H9 (cell line): ENCODE measurements at regions not wholly inside any gene's neighbourhood (a gene's known extent, or its start where the extent isn't known, plus 50 kb on each side); places are given as distances from the start of the nearest gene placed in this dataset.
"Not testable (repeated sequence)": the region's sequence is repeated elsewhere in the genome, so short reads cannot be mapped to it uniquely, and the experiment has no call there.

ENCODE experiments used
- DNase-seq: peaks from one replicate; pipeline ENCODE4 v3.0.0-alpha.2; 2017
- H2AFZ ChIP-seq: one replicate; pipeline ENCODE4 v1.6.1; 2013; ENCODE audit warnings: mild to moderate bottlenecking, low read length, control low read depth, moderate library complexity
- H2AK5ac ChIP-seq: 2 replicates; pipeline ENCODE4 v1.6.1; 2013; ENCODE audit warnings: low read length, control low read depth, mixed read lengths; ENCODE audit not compliant: insufficient read length
- H2BK120ac ChIP-seq: one replicate; pipeline ENCODE4 v1.6.1; 2013; ENCODE audit warnings: low read depth, mild to moderate bottlenecking, low read length, control low read depth, inconsistent platforms; ENCODE audit not compliant: poor library complexity, severe bottlenecking
- H2BK12ac ChIP-seq: 2 replicates; pipeline ENCODE4 v1.6.1; 2013; ENCODE audit warnings: low read length, control low read depth, mixed read lengths, low read depth; ENCODE audit not compliant: insufficient read length
- H2BK15ac ChIP-seq: 2 replicates; pipeline ENCODE4 v1.6.1; 2013; ENCODE audit warnings: low read depth, low read length, control low read depth
- H2BK20ac ChIP-seq: one replicate; pipeline ENCODE4 v1.6.1; 2013; ENCODE audit warnings: low read depth, mild to moderate bottlenecking, low read length, control low read depth, inconsistent platforms; ENCODE audit not compliant: poor library complexity, severe bottlenecking
- H2BK5ac ChIP-seq: 2 replicates; pipeline ENCODE4 v1.6.1; 2013; ENCODE audit warnings: low read length, control low read depth, mixed read lengths; ENCODE audit not compliant: insufficient read length
- H3K14ac ChIP-seq: 2 replicates; pipeline ENCODE4 v1.6.1; 2013; ENCODE audit warnings: low read length, control low read depth; ENCODE audit not compliant: insufficient read depth
- H3K18ac ChIP-seq: 2 replicates; pipeline ENCODE4 v1.6.1; 2013; ENCODE audit warnings: low read depth, mild to moderate bottlenecking, mixed read lengths, low read length, control low read depth; ENCODE audit not compliant: insufficient read length
- H3K23ac ChIP-seq: 2 replicates; pipeline ENCODE4 v1.6.1; 2013; ENCODE audit warnings: low read length, control low read depth, mixed read lengths, low read depth; ENCODE audit not compliant: insufficient read length
- H3K23me2 ChIP-seq: 2 replicates; pipeline ENCODE4 v1.6.1; 2013; ENCODE audit warnings: low read depth, mild to moderate bottlenecking, mixed read lengths, low read length, control low read depth; ENCODE audit not compliant: insufficient read length, poor library complexity, severe bottlenecking
- H3K27ac ChIP-seq: 2 replicates; pipeline ENCODE4 v1.5.1; 2013; ENCODE audit warnings: low read length, control low read depth, mixed read lengths, low read depth; ENCODE audit not compliant: insufficient read length
- H3K27me3 ChIP-seq: 2 replicates; pipeline ENCODE4 v1.6.1; 2013; ENCODE audit warnings: low read length, control low read depth, inconsistent platforms; ENCODE audit not compliant: insufficient read depth
- H3K4ac ChIP-seq: 2 replicates; pipeline ENCODE4 v1.6.1; 2013; ENCODE audit warnings: low read depth, mild to moderate bottlenecking, control low read depth, inconsistent platforms, low read length, moderate library complexity
- H3K4me1 ChIP-seq: 2 replicates; pipeline ENCODE4 v1.6.1; 2013; ENCODE audit warnings: low read length, control low read depth, inconsistent platforms; ENCODE audit not compliant: insufficient read depth
- H3K4me2 ChIP-seq: 2 replicates; pipeline ENCODE4 v1.6.1; 2013; ENCODE audit warnings: low read length, control low read depth, mixed read lengths; ENCODE audit not compliant: insufficient read length, insufficient read depth
- H3K56ac ChIP-seq: 2 replicates; pipeline ENCODE4 v1.6.1; 2013; ENCODE audit warnings: low read depth, mild to moderate bottlenecking, mixed read lengths, low read length, control low read depth; ENCODE audit not compliant: insufficient read length
- H3K79me1 ChIP-seq: 2 replicates; pipeline ENCODE4 v1.6.1; 2013; ENCODE audit warnings: low read depth, mild to moderate bottlenecking, moderate library complexity, low read length, control low read depth, inconsistent platforms; ENCODE audit not compliant: insufficient read depth, poor library complexity, severe bottlenecking
- H3K79me2 ChIP-seq: 2 replicates; pipeline ENCODE4 v1.6.1; 2013; ENCODE audit warnings: low read length, control low read depth, inconsistent platforms; ENCODE audit not compliant: insufficient read depth
- H3K9ac ChIP-seq: 2 replicates; pipeline ENCODE4 v1.6.1; 2013; ENCODE audit warnings: low read length, control low read depth, mixed read lengths; ENCODE audit not compliant: insufficient read length; ENCODE audit errors: extremely low read depth
- H3K9me3 ChIP-seq: one replicate; pipeline ENCODE4 v1.6.1; 2013; ENCODE audit warnings: low read depth, low read length, inconsistent platforms; ENCODE audit not compliant: control insufficient read depth
- H3T11ph ChIP-seq: one replicate; pipeline ENCODE4 v1.6.1; 2013; ENCODE audit warnings: mild to moderate bottlenecking, low read length, control low read depth, inconsistent platforms
- H4K20me1 ChIP-seq: one replicate; pipeline ENCODE4 v1.6.1; 2013; ENCODE audit not compliant: control insufficient read depth, insufficient read length, insufficient read depth
- H4K5ac ChIP-seq: 2 replicates; pipeline ENCODE4 v1.6.1; 2013; ENCODE audit warnings: low read depth, mild to moderate bottlenecking, mixed read lengths, low read length, control low read depth; ENCODE audit not compliant: insufficient read length
- H4K8ac ChIP-seq: replicated peaks from 2 replicates; pipeline ENCODE4 v1.6.1; 2013; ENCODE audit warnings: low read length, control low read depth, mixed read lengths, low read depth; ENCODE audit not compliant: insufficient read length
- H4K91ac ChIP-seq: 2 replicates; pipeline ENCODE4 v1.6.1; 2013; ENCODE audit warnings: low read depth, mild to moderate bottlenecking, moderate library complexity, mixed read lengths, low read length, control low read depth; ENCODE audit not compliant: insufficient read length
- H3K27ac Mint-ChIP-seq, 3 experiments: 2 replicates in 2 of 3; 3 replicates in 1 of 3; pipeline ENCODE4 v1.8.0; 2020 to 2021; ENCODE audit warnings: mixed read lengths in 3 of 3, mild to moderate bottlenecking in 1 of 3, moderate library complexity in 1 of 3
- H3K27me3 Mint-ChIP-seq: 2 replicates; pipeline ENCODE4 v1.8.0; 2021; ENCODE audit warnings: low read depth, mild to moderate bottlenecking, moderate library complexity, mixed read lengths
- H3K36me3 Mint-ChIP-seq, 3 experiments: 2 replicates in 2 of 3; 3 replicates in 1 of 3; pipeline ENCODE4 v1.8.0; 2020 to 2021; ENCODE audit warnings: low read depth in 3 of 3, mixed read lengths in 3 of 3; ENCODE audit not compliant: insufficient read depth in 1 of 3
- H3K4me1 Mint-ChIP-seq, 2 experiments: 2 replicates each; pipeline ENCODE4 v1.8.0; 2020; ENCODE audit warnings: mixed read lengths in 2 of 2
- H3K4me3 Mint-ChIP-seq, 2 experiments: 2 replicates in 1 of 2; 3 replicates in 1 of 2; pipeline ENCODE4 v1.8.0; 2020 to 2021; ENCODE audit warnings: mild to moderate bottlenecking in 2 of 2, mixed read lengths in 2 of 2, moderate library complexity in 1 of 2
- H3K9me3 Mint-ChIP-seq, 2 experiments: 2 replicates in 1 of 2; 3 replicates in 1 of 2; pipeline ENCODE4 v1.8.0; 2020; ENCODE audit warnings: mild to moderate bottlenecking in 2 of 2, mixed read lengths in 2 of 2, moderate library complexity in 1 of 2
- CTCF ChIP-seq: fragments of 200-600 bp; sonication (generic); conservative IDR thresholded peaks from 3 replicates; pipeline ENCODE4 v1.8.0; 2021; ENCODE audit warnings: antibody characterized with exemption, mild to moderate bottlenecking
- WGBS: extraction: QIAGEN DNeasy Blood & Tissue Kit; methylation state at CpG from one replicate; pipeline ENCODE4 v1.1.7; 2013; ENCODE audit warnings: missing lambda C conversion rate, low lambda C conversion rate, mixed read lengths; ENCODE audit not compliant: insufficient read length; ENCODE audit errors: extremely low coverage; 5-methylcytosine and 5-hydroxymethylcytosine counted together

- no peak for TF ChIP-seq CTCF
- WGBS: no CpG with 5 or more reads among the region's 1 CpG
- Mint-ChIP-seq H3K9me3 (no peaks in the 10 kb centered on the region), H3K4me1 (peaks cover 0 to 6% of the 10 kb centered on the region in 2 experiments; a peak in 2 of 4 replicates), H3K27ac (no peak overlapping the region), H3K4me3 (no peak overlapping the region), H3K36me3 (no peaks in the 10 kb centered on the region), H3K27me3 (no peaks in the 10 kb centered on the region)
- H2BK20ac ChIP-seq: no peak overlapping the region
- no peaks in the 10 kb centered on the region for H3K4me1 ChIP-seq
- H3K4ac ChIP-seq: no peak overlapping the region
- H3K18ac ChIP-seq: no peak overlapping the region
- no peak overlapping the region for H4K91ac ChIP-seq
- H3K79me2 ChIP-seq: no peaks in the 10 kb centered on the region
- no peak overlapping the region for H3K27ac ChIP-seq
- no peaks in the 10 kb centered on the region for H3K9me3 ChIP-seq
- H4K8ac ChIP-seq: no peak overlapping the region
- no peak overlapping the region for H3T11ph ChIP-seq
- H3K9ac ChIP-seq: no peak overlapping the region
- H2BK15ac ChIP-seq: no peak overlapping the region
- H4K5ac ChIP-seq: no peak overlapping the region
- no peak for DNase-seq
- no peak overlapping the region for H2BK120ac ChIP-seq
- no peak overlapping the region for H3K4me2 ChIP-seq
- no peak overlapping the region for H2AFZ ChIP-seq
- no peaks in the 10 kb centered on the region for H4K20me1 ChIP-seq
- H3K14ac ChIP-seq: no peak overlapping the region
- H2BK5ac ChIP-seq: no peak overlapping the region
- no peaks in the 10 kb centered on the region for H3K79me1 ChIP-seq
- no peaks in the 10 kb centered on the region for H3K23me2 ChIP-seq
- H2AK5ac ChIP-seq: no peak overlapping the region
- no peaks in the 10 kb centered on the region for H3K27me3 ChIP-seq
- no peak overlapping the region for H2BK12ac ChIP-seq
- no peak overlapping the region for H3K56ac ChIP-seq
- no peak overlapping the region for H3K23ac ChIP-seq
These were observed 824.6 kb upstream of the TMPRSS15 start for GRCh38 chr21:19228226-19228625.

- not testable (repeated sequence) for H2AK5ac ChIP-seq, H4K91ac ChIP-seq, H3K18ac ChIP-seq, H3K9me3 Mint-ChIP-seq, H3K4me2 ChIP-seq, H3K79me1 ChIP-seq, H3K36me3 Mint-ChIP-seq, H3K9ac ChIP-seq, H3K4me1 Mint-ChIP-seq, DNase-seq, H4K20me1 ChIP-seq, H3K4me1 ChIP-seq, H2AFZ ChIP-seq, H3K27me3 ChIP-seq, H3K4ac ChIP-seq, H3K9me3 ChIP-seq, H2BK120ac ChIP-seq, H4K8ac ChIP-seq, H3K27me3 Mint-ChIP-seq, H3K4me3 Mint-ChIP-seq, H2BK20ac ChIP-seq, H3T11ph ChIP-seq, H3K56ac ChIP-seq, H2BK5ac ChIP-seq, H3K27ac ChIP-seq, H3K79me2 ChIP-seq, H4K5ac ChIP-seq, H2BK15ac ChIP-seq, H3K23ac ChIP-seq, H2BK12ac ChIP-seq, H3K27ac Mint-ChIP-seq, H3K14ac ChIP-seq, H3K23me2 ChIP-seq
- no CpG with 5 or more reads among the region's 12 CpGs for WGBS
These were observed 830.3 kb upstream of the TMPRSS15 start for GRCh38 chr21:19233841-19234240.
